ENCODE measurements at regions not wholly inside any gene's neighbourhood (a gene's known extent, or its start where the extent isn't known, plus 50 kb on each side); places are given as distances from the start of the nearest gene placed in this dataset.

DNA sequence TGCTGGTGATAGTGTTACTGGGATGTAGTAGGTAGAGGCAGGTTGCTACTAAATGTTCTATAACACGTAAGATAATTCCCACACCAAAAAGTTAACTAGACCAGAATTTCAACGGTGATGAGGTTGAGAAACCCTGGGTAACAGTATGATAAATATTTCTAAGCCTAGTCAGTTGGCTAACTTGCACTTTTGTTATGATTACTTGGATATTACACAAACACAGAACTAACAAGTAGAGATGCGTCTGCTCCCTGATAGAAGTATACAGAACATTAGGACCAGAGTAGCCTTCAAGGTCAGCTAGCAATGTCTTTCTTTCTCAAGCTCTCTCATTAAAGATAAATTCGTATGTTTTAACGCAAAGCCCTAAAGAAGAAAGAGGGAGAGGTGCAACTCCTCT is 86.2 kb upstream of the FZD8 start:
- TF ChIP-seq, protein P1, sequence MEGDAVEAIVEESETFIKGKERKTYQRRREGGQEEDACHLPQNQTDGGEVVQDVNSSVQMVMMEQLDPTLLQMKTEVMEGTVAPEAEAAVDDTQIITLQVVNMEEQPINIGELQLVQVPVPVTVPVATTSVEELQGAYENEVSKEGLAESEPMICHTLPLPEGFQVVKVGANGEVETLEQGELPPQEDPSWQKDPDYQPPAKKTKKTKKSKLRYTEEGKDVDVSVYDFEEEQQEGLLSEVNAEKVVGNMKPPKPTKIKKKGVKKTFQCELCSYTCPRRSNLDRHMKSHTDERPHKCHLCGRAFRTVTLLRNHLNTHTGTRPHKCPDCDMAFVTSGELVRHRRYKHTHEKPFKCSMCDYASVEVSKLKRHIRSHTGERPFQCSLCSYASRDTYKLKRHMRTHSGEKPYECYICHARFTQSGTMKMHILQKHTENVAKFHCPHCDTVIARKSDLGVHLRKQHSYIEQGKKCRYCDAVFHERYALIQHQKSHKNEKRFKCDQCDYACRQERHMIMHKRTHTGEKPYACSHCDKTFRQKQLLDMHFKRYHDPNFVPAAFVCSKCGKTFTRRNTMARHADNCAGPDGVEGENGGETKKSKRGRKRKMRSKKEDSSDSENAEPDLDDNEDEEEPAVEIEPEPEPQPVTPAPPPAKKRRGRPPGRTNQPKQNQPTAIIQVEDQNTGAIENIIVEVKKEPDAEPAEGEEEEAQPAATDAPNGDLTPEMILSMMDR (IDR thresholded peaks at IDR 0.05; ENCODE audit: low read depth, low read length, missing control alignments), result no peak
- in situ Hi-C loops (cut with HindIII; ENCODE audit: low sequenced_read_pairs), result no loop called here
- no peak overlapping the region for H3K4me3 ChIP-seq (ENCODE audit: low read depth, low read length)
- no peak for DNase-seq (ENCODE audit: low read depth)

DNA sequence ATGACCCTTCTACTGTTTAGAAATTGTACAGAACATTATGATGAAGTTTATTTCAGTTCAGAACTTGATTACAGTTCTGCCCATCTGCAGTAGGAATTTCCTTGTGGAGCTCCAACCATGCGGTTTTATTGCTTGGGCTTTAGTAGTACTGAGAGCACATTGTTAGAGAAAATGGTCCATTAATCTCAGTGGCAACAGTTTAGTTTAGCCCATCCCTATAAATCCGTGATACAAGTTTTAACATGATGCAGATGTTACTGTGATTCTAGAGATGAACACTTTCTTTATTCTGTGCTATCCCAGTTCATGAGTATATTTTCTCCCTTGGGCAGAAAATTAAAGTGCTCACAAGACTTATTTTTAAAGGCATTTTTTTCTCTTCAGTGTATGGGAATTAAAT is 84.8 kb upstream of the FZD8 start:
- DNase-seq (ENCODE audit: low read depth), result no peak
- in situ Hi-C loops (cut with HindIII; ENCODE audit: low sequenced_read_pairs), result no loop called here
- TF ChIP-seq, protein P1 (IDR thresholded peaks at IDR 0.05; ENCODE audit: low read depth, low read length, missing control alignments), result no peak
- H3K4me3 ChIP-seq (ENCODE audit: low read depth, low read length), result no peak overlapping the region

DNA sequence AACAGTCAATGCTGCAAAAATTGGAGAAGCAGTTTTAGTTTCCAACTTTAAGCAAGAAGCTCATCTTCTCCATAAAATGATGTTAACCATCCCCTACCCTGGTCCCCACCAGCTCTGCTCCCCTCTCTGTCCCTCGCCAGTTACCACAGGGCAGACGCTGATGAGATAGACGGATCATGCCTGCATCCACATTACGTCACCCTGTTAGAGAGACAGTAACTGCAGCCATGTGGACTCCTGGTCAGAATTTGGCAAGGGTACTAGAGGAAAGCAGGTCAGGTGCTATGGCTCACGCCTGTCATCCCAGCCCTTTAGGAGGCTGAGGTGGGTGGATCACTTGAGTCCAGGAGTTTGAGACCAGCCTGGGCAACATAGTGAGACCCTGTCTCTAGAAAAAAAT is 81.9 kb upstream of the FZD8 start:
- no peak overlapping the region for H3K4me3 ChIP-seq (ENCODE audit: low read depth, low read length)
- DNase-seq (ENCODE audit: low read depth), result no peak
- in situ Hi-C loops (cut with HindIII; ENCODE audit: low sequenced_read_pairs), result no loop called here
- TF ChIP-seq, protein P1 (IDR thresholded peaks at IDR 0.05; ENCODE audit: low read depth, low read length, missing control alignments), result no peak

DNA sequence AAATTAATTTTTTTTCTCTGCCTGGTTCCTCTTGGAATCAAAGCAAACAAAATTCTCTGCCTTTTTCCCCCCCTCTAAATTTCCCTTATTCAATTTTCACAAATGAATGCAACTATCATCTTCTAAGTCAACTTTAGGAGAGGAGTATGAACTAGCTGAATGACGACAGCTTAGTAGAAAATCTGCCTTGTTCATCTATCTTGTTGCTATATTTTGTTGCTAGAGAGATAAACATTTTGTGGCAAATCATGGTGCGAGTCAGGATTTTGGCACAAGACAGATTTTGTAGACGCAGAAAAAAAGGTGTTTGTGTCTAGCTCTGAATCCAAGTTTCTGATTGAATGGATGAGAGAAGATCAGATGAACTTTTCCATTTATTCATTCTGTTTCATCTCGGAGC is 81.0 kb upstream of the FZD8 start:
- TF ChIP-seq, protein P1 (IDR thresholded peaks at IDR 0.05; ENCODE audit: low read depth, low read length, missing control alignments), result no peak
- no peak for DNase-seq (ENCODE audit: low read depth)
- in situ Hi-C loops (cut with HindIII; ENCODE audit: low sequenced_read_pairs), result no loop called here
- H3K4me3 ChIP-seq (ENCODE audit: low read depth, low read length), result no peak overlapping the region

DNA sequence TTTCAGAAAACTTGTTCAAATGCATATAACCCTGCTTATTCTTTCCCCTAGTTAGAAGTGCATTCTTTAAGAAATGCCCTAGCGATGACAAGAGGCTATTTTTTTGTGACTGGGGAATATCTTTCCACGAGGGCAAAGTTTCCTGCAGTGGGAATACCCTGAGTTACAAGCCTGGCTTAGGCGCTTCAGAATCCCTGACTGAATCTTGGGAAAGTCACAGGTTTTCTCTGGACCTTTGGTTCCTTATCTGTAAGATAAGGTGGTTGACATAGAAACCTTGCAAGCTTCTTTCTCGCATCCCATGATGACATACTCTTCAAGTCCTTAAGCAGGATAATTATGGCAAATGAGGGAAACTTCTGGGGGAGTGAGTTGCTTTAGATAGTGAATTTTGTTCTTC is 80.5 kb upstream of the FZD8 start:
- DNase-seq (ENCODE audit: low read depth), result no peak
- in situ Hi-C loops (cut with HindIII; ENCODE audit: low sequenced_read_pairs), result no loop called here
- TF ChIP-seq, protein P1 (IDR thresholded peaks at IDR 0.05; ENCODE audit: low read depth, low read length, missing control alignments), result no peak
- H3K4me3 ChIP-seq (ENCODE audit: low read depth, low read length), result no peak overlapping the region

DNA sequence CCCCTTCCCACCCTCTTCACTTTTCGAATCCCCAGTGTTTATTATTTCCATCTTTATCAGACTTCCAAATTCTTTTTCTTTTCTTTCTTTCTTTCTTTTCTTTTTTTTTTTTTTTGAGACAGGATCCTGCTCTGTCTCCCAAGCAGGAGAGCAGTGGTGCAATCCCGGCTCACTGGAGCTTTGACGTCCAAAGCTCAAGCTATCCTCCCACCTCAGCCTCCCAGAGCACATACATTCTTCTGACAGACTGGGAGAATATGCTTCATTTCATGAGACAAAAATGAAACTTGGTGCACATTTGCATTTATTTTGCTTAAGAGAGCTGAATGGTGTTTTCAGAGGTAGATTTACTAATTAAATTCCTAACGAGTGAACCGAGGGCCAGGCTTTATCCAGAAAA is 80.1 kb upstream of the FZD8 start:
- no peak for DNase-seq (ENCODE audit: low read depth)

More for the DNA sequence above, 80.1 kb upstream of the FZD8 start:
- H3K4me3 ChIP-seq (ENCODE audit: low read depth, low read length), result no peak overlapping the region
- in situ Hi-C loops (cut with HindIII; ENCODE audit: low sequenced_read_pairs), result no loop called here
- TF ChIP-seq, protein P1 (IDR thresholded peaks at IDR 0.05; ENCODE audit: low read depth, low read length, missing control alignments), result no peak

All from astrocyte of the cerebellum (primary cell).